ENCODE measurements at regions not wholly inside any gene's neighbourhood (a gene's known extent, or its start where the extent isn't known, plus 50 kb on each side); places are given as distances from the start of the nearest gene placed in this dataset.

GRCh38 chr5:10904862-10905432 is 143.9 kb upstream of the DAP start:
- TF ChIP-seq CTCF (IDR thresholded peaks at IDR 0.05; ENCODE audit: poor library complexity), result no peak
- no peak for TF ChIP-seq EZH2phosphoT487 (IDR thresholded peaks at IDR 0.05; ENCODE audit: low read depth, severe bottlenecking, unreplicated experiment)

Measured in hepatocyte (in vitro differentiated cells).